SKM-1 treated with dmso at 0.1 percent for 144 hours (cell line): ENCODE measurements at regions not wholly inside any gene's neighbourhood (a gene's known extent, or its start where the extent isn't known, plus 50 kb on each side); places are given as distances from the start of the nearest gene placed in this dataset.
"Not testable (repeated sequence)": the region's sequence is repeated elsewhere in the genome, so short reads cannot be mapped to it uniquely, and the experiment has no call there.

Source experiments
- DNase-seq: peaks from one replicate; lab custom pipeline; 2025; ENCODE audit not compliant: unreplicated experiment; lab: John Stamatoyannopoulos, UW

- DNase-seq: no peak
Measured at GRCh38 chr13:91242652-91243051, 104.8 kb upstream of the MIR17HG start.

DNA sequence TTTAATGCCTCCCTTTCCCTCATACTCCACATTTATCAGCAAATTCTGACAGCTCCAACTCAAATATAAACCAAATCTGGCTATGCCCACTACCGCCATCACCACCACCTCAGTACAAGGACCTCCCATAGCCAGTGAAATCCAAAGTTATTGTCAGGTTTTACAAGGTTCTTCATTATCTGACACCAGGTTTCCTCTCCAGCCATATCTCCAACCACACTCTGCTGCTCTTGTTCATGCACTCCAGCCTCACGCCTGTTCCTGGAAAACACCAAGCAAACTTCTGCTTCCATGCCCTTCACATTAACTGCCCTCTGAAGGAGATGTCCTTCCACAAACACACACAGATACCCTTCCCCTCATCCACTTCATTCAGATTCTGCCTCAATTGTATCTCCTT, 102.2 kb upstream of the MIR17HG start:
- DNase-seq: no peak

- peak; percentile 4 for DNase-seq
Measured at GRCh38 chr13:91247768-91248167, 99.7 kb upstream of the MIR17HG start.

DNA sequence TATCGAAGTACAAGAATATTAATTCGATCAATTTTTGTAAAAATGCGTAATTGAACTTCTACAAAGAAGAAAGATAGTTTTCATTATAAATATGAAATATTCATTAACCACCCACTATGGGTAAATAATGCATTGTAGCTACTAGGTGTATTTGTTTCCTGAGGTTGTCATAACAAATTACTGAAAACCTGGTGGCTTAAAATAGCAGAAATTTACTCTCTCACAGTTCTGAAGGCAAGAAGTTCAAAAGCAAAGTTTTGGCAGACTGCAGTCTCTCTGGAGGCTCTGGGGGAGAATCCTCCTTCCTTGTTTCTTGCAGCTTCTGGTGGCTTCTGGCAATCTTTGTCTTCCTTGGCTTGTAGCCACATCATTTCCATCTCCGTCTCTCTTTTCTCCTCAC, 99.2 kb upstream of the MIR17HG start:
- DNase-seq: no peak

- no peak for DNase-seq
Measured at GRCh38 chr13:91249370-91249769, 98.1 kb upstream of the MIR17HG start.

GRCh38 chr13:91249861-91250260, 97.6 kb upstream of the MIR17HG start:
- DNase-seq: peak; percentile 11

DNA sequence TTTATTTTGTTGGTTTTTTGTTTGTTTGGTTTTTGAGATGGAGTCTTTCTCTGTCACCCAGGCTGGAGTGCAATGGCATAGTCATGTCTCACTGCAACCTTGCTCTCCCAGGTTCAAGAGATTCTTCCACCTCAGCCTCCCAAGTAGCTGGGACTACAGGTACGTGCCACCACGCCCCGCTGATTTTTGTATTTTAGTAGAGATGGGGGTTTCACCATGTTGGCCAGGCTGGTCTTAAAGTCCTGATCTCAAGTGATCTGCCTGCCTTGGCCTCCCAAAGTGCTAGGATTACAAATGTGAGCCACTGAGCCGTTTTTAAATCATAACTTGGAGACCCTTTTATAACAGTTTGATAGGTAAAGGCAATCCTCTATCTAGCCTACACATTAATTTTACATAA, 95.9 kb upstream of the MIR17HG start:
- DNase-seq: not testable (repeated sequence)

DNA sequence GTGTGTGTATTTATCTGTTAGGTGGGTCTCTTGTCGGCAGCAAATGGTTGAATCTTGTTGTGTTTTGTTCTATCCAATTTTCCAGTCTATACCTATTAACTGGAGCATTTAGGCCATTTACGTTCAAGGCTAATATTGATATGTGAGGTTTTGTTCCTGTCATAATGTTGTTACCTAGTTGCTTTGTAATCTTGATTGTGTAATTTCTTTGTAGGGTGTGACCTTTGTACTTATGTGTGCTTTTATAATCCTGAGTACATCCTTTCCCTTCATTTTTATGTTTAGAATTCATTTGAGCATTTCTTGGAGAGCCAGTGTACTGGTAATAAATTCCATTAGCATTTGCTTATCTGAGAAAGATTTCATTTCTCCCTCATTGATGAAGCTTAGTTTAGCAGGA, 83.0 kb upstream of the MIR17HG start:
- DNase-seq: no peak

DNA sequence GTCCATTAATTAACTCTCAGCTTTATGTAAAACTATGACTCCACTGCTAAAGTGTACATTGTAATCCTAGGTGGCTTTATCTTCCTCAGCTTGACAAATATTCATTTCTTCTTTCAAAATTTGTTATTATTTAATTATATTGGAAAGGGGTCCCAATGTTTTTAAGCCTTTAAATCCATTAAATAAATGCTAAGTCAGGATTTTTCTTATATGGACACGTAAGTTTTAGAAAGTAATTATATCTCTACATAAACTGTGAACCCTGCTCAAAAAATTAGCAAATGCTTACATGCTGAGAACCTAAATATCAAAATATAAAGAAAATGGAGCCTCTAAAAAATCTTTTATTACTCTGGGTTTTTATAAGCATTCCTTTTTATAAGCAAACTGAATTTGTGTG, 78.2 kb upstream of the MIR17HG start:
- DNase-seq: no peak

DNA sequence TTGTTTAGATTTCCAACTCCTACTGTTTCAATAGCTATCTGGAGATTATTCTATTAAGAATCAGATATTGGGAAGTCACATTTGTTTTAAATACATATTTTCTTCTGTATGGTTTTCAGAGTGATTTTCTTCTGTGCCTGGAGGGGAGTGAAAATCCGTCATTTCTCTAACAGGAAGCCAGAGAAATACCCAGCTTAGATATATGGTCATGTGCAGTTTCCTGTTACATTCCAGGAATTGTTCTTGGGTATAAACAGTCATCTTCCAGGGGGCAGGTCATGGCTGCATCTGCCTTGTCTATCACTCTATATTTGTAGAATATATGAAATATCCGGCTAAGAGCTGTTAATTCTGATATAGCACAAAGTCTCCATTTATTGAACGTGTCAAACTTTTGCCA, 77.5 kb upstream of the MIR17HG start:
- DNase-seq: no peak

GRCh38 chr13:91272235-91272777, 75.2 kb upstream of the MIR17HG start:
- DNase-seq: no peak

- no peak for DNase-seq
Measured at GRCh38 chr13:91273675-91274074, 73.8 kb upstream of the MIR17HG start.

- DNase-seq: no peak
Measured at GRCh38 chr13:91277013-91277676, 70.3 kb upstream of the MIR17HG start.

GRCh38 chr13:91278291-91278690, 69.2 kb upstream of the MIR17HG start:
- no peak for DNase-seq

DNA sequence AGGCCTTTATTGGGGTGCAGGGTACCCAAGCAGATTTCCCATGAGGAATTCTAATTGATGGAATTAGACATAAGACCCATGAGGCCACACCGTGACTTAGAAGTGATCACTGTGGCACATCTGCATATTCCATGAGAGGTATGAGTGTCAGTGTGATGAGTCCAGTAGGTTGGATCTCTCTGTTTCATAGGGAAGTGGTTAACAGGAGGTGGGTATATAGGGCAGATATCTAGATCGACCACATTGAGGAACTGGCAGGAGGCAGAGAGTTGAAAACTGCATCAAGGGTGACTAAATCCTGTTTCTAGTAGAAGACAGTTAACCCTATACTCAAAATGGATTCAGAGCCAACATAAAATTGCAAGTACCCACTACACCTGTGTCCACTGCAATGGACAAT, 68.6 kb upstream of the MIR17HG start:
- DNase-seq: peak; percentile 55

DNA sequence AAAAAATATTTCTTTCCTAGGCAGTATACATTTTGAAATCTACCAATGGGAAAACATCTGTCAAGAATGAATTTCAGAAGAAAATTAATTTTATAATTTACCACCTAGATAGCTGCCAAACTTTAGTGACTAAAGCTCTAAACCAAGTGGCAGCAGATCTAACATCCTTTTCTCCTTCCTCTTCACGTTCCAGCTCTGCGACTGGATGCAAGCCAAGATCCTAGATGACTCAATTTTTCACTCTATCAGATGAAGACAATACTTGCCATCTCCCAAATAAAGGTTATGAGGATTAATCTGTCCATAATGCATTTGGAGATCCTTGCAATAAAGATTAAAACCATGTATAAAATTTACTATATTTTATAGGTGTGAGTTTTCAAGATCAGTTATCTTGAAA, 66.7 kb upstream of the MIR17HG start:
- DNase-seq: no peak

DNA sequence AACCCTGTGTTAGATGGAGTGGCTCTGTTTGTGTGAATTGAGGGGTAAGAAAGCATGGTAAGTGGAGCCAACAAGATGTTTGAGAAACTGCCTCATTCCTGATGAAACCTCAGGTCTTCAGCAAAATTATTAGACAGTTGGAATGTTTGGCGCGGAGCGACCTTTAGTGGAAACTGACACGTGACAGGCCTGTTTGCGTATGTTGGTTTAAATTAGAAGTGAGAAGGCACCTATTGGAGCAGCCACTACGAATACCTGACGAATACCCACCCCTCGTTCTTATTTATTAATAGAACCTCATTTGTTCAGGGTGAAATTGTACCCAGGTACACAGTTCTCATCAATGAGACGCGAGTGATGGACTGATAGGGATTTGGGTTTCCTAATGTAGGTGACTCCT, 63.2 kb upstream of the MIR17HG start:
- no peak for DNase-seq

DNA sequence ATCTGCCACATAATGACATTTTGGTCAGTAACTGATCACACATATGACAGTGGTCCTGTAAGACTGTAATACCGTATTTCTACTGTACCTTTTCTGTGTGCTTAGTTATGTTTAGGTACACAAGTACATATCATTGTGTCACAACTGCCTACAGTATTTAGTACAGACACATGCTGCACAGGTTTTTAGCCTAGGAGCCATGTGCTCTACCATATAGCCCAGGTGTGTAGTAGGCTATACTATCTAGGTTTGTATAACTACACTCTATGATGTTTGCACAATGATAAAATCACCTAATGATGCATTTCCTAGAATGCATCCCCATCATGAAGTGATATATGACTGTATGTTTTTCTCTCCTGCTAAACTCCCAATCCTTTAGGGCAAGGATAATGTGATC, 61.2 kb upstream of the MIR17HG start:
- no peak for DNase-seq

- DNase-seq: no peak
Measured at GRCh38 chr13:91291078-91291477, 56.4 kb upstream of the MIR17HG start.

GRCh38 chr13:91292630-91293221, 54.8 kb upstream of the MIR17HG start:
- no peak for DNase-seq

GRCh38 chr13:91295712-91296410, 51.6 kb upstream of the MIR17HG start:
- DNase-seq: no peak

DNA sequence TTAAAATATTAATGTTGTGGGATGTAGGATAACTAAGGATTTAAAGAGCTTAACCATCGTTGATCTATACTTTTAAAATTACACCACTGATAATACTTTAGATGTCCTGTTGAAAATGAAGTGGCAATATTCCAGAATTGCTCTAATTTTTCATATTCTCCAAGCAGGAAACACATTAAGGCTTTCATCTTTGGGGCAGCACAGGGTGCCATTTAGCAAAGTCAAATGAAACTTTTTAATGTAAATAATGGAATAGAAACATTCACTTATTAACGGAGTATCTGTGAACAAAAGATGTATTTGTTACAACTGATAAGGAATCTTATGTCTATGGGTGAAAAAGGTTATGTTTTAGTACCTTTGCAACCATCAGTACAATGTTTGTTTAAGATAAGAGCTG, 50.0 kb upstream of the MIR17HG start:
- no peak for DNase-seq
